Spleen (tissue), 7 donors: ENCODE measurements at regions not wholly inside any gene's neighbourhood (a gene's known extent, or its start where the extent isn't known, plus 50 kb on each side); places are given as distances from the start of the nearest gene placed in this dataset.

Source experiments
- CTCF ChIP-seq, 11 experiments: fragments of 200-600 bp in 7 of 11; fragments of 450-650 bp in 4 of 11; sonication (generic) in 4 of 11; IDR thresholded peaks in 8 of 11; conservative IDR thresholded peaks in 3 of 11; 1 replicate in 7 of 11; 2 replicates in 4 of 11; pipeline versions ENCODE4 v1.4.0 to v1.8.0; 2016 to 2021; ENCODE audit warnings: antibody characterized with exemption in 11 of 11, inconsistent platforms in 4 of 11, mild to moderate bottlenecking in 1 of 11
- POLR2A ChIP-seq, 3 donors: fragments of 450-650 bp; IDR thresholded peaks; one replicate each; pipeline ENCODE4 v1.5.1; 2017; ENCODE audit warnings: antibody characterized with exemption in 3 of 3, mild to moderate bottlenecking in 1 of 3
- POLR2AphosphoS5 ChIP-seq, 3 donors: sonication (generic); formaldehyde crosslinking; IDR thresholded peaks; one replicate each; pipeline ENCODE4 v1.5.1; 2017; ENCODE audit warnings: antibody characterized with exemption in 3 of 3
- donor health status: DM: no; HTN: no; CAD: no; lungs with moderate emphysema.
- donor health status: DM: no; HTN: no; CAD: no.
- donor health status: DM: no; HTN: no; CAD: no.

- TF ChIP-seq CTCF (IDR thresholded peaks at IDR 0.05 in 8 of 11, conservative IDR thresholded peaks at IDR 0.05 in 3 of 11) (no peak), POLR2AphosphoS5 (IDR thresholded peaks at IDR 0.05) (no peak), POLR2A (IDR thresholded peaks at IDR 0.05) (no peak)
Observed at GRCh38 chr3:182487611-182488010, 305.7 kb upstream of the ATP11B start.
